ENCODE measurements at regions not wholly inside any gene's neighbourhood (a gene's known extent, or its start where the extent isn't known, plus 50 kb on each side); places are given as distances from the start of the nearest gene placed in this dataset.

- no peaks in the 10 kb centered on the region for H3K9me3 Mint-ChIP-seq (ENCODE audit: insufficient read depth)
- TF ChIP-seq CTCF (IDR thresholded peaks at IDR 0.05), result no peak
- no peak for TF ChIP-seq EZH2 (IDR thresholded peaks at IDR 0.05; ENCODE audit: borderline replicate concordance, insufficient read depth, low read depth, low read length, poor library complexity, severe bottlenecking)
- H3K27ac Mint-ChIP-seq, result no peak overlapping the region
- intact Hi-C loops (cut with micrococcal nuclease), result no loop called here
- no peaks in the 10 kb centered on the region for H3K4me1 Mint-ChIP-seq
- no peak overlapping the region for H3K27ac ChIP-seq (ENCODE audit: low read length in 2 of 2)
- H3K27me3 ChIP-seq (replicated peaks in 1 of 4; ENCODE audit: control extremely low read depth in 1 of 4, control insufficient read depth in 3 of 4, insufficient read depth in 4 of 4, low read length in 3 of 4), result peaks cover 0 to 4% (median 0%) of the 10 kb centered on the region in 4 experiments
- H3K27me3 Mint-ChIP-seq, result peaks cover 35% of the 10 kb centered on the region
- H3K4me3 ChIP-seq (ENCODE audit: control extremely low read depth in 1 of 5, extremely low read depth in 1 of 5, insufficient read depth in 1 of 5, low read depth in 2 of 5, low read length in 4 of 5), result no peak overlapping the region
- ATAC-seq (ENCODE audit: low read depth) (no peak), DNase-seq (no peak)
- no peak overlapping the region for H3K9ac ChIP-seq (ENCODE audit: low read length)
- no peaks in the 10 kb centered on the region for H3K79me2 ChIP-seq (ENCODE audit: control insufficient read depth, insufficient read depth, low read length)
- no peak overlapping the region for H3K4me2 ChIP-seq (replicated peaks; ENCODE audit: low read depth, low read length, poor library complexity, severe bottlenecking)
- no peak overlapping the region for H2AFZ ChIP-seq (ENCODE audit: insufficient read depth, low read depth, low read length, poor library complexity, severe bottlenecking)
- 100% methylated on average over 1 of the region's 1 CpG for WGBS (ENCODE audit: insufficient coverage)
- no peaks in the 10 kb centered on the region for H4K20me1 ChIP-seq (ENCODE audit: control insufficient read depth, insufficient read depth, low read length, poor library complexity, severe bottlenecking)
- H3K4me1 ChIP-seq (ENCODE audit: control insufficient read depth in 2 of 2, insufficient read depth in 2 of 2, low read length in 2 of 2), result no peaks in the 10 kb centered on the region
- ChIA-PET CTCF (no interaction called here), POLR2A (interaction anchor here (0.5 kb wide), 1 partner anchor 429 kb away, joined by 3 read pairs; no protein-coding TSS in a partner anchor)
- H3K9me3 ChIP-seq (ENCODE audit: control extremely low read depth in 1 of 3, control insufficient read depth in 2 of 3, insufficient read depth in 1 of 3, low read length in 2 of 3), result no peaks in the 10 kb centered on the region
- H3K36me3 ChIP-seq (replicated peaks in 1 of 2; ENCODE audit: control extremely low read depth in 1 of 2, control insufficient read depth in 1 of 2, extremely low read depth in 1 of 2, insufficient read depth in 2 of 2, low read length in 1 of 2), result no peaks in the 10 kb centered on the region
- H3K4me3 Mint-ChIP-seq, result no peak overlapping the region
These were observed 59.4 kb upstream of the COL13A1 start for GRCh38 chr10:69742356-69742695.

- Histone ChIP-seq H3K4me2 (replicated peaks; ENCODE audit: low read depth, low read length, poor library complexity, severe bottlenecking) (no peak overlapping the region), H3K4me3 (ENCODE audit: control extremely low read depth in 1 of 5, extremely low read depth in 1 of 5, insufficient read depth in 1 of 5, low read depth in 2 of 5, low read length in 4 of 5) (no peak overlapping the region), H2AFZ (ENCODE audit: insufficient read depth, low read depth, low read length, poor library complexity, severe bottlenecking) (no peak overlapping the region), H3K79me2 (ENCODE audit: control insufficient read depth, insufficient read depth, low read length) (no peaks in the 10 kb centered on the region), H3K9me3 (ENCODE audit: control extremely low read depth in 1 of 3, control insufficient read depth in 2 of 3, insufficient read depth in 1 of 3, low read length in 2 of 3) (no peaks in the 10 kb centered on the region), H3K4me1 (ENCODE audit: control insufficient read depth in 2 of 2, insufficient read depth in 2 of 2, low read length in 2 of 2) (no peaks in the 10 kb centered on the region), H3K9ac (ENCODE audit: low read length) (no peak overlapping the region), H4K20me1 (ENCODE audit: control insufficient read depth, insufficient read depth, low read length, poor library complexity, severe bottlenecking) (no peaks in the 10 kb centered on the region), H3K27ac (ENCODE audit: low read length in 2 of 2) (no peak overlapping the region), H3K27me3 (replicated peaks in 1 of 4; ENCODE audit: control extremely low read depth in 1 of 4, control insufficient read depth in 3 of 4, insufficient read depth in 4 of 4, low read length in 3 of 4) (peaks cover 0 to 7% (median 0%) of the 10 kb centered on the region in 4 experiments), H3K36me3 (replicated peaks in 1 of 2; ENCODE audit: control extremely low read depth in 1 of 2, control insufficient read depth in 1 of 2, extremely low read depth in 1 of 2, insufficient read depth in 2 of 2, low read length in 1 of 2) (no peaks in the 10 kb centered on the region)
- ChIA-PET CTCF (no interaction called here), POLR2A (no interaction called here)
- TF ChIP-seq CTCF (IDR thresholded peaks at IDR 0.05) (no peak), EZH2 (IDR thresholded peaks at IDR 0.05; ENCODE audit: borderline replicate concordance, insufficient read depth, low read depth, low read length, poor library complexity, severe bottlenecking) (no peak)
- H3K9me3 Mint-ChIP-seq (ENCODE audit: insufficient read depth), result no peaks in the 10 kb centered on the region
- intact Hi-C loops (cut with micrococcal nuclease), result no loop called here
- H3K4me3 Mint-ChIP-seq, result no peak overlapping the region
- ATAC-seq (ENCODE audit: low read depth) (no peak), DNase-seq (no peak)
- H3K4me1 Mint-ChIP-seq, result no peaks in the 10 kb centered on the region
- H3K27ac Mint-ChIP-seq, result no peak overlapping the region
- WGBS (ENCODE audit: insufficient coverage), result 64% methylated on average over 4 of the region's 6 CpGs
- H3K27me3 Mint-ChIP-seq, result peaks cover 35% of the 10 kb centered on the region
These were observed 58.6 kb upstream of the COL13A1 start for GRCh38 chr10:69742928-69743602.
